Neural cell (in vitro differentiated cells): ENCODE measurements at regions not wholly inside any gene's neighbourhood (a gene's known extent, or its start where the extent isn't known, plus 50 kb on each side); places are given as distances from the start of the nearest gene placed in this dataset.

ENCODE experiments used
- H2AFZ ChIP-seq: fragments of 200-600, 300-800 bp; sonication (generic), shearing (Covaris generic); 2 replicates; pipeline ENCODE4 v1.6.0; 2014; ENCODE audit warnings: low read depth, mild to moderate bottlenecking, antibody characterized with exemption, low read length, moderate library complexity
- H3F3A ChIP-seq: fragments of 200-600 bp; shearing (Covaris generic); 2 replicates; pipeline ENCODE4 v1.6.1; 2016; ENCODE audit warnings: mild to moderate bottlenecking, moderate library complexity, mixed read lengths, antibody characterized with exemption, low read length; ENCODE audit not compliant: insufficient read depth, poor library complexity, severe bottlenecking
- H3K27ac ChIP-seq: fragments of 200-600, 300-800 bp; sonication (generic), shearing (Covaris generic); 2 replicates; pipeline ENCODE4 v1.5.1; 2014; ENCODE audit warnings: mild to moderate bottlenecking, low read length, moderate library complexity
- H3K27me3 ChIP-seq: fragments of 300-800, 200-600 bp; sonication (generic), shearing (Covaris generic); 2 replicates; pipeline ENCODE4 v1.6.0; 2014; ENCODE audit warnings: mild to moderate bottlenecking, low read depth, low read length, moderate library complexity; ENCODE audit not compliant: insufficient read depth
- H3K36me3 ChIP-seq: fragments of 300-800, 200-600 bp; sonication (generic), shearing (Covaris generic); 2 replicates; pipeline ENCODE4 v1.5.1; 2014; ENCODE audit warnings: mild to moderate bottlenecking, antibody characterized with exemption, low read length, moderate library complexity; ENCODE audit not compliant: insufficient read depth
- H3K4me2 ChIP-seq: fragments of 300-800, 200-600 bp; sonication (generic), shearing (Covaris generic); 2 replicates; pipeline ENCODE4 v1.6.0; 2014; ENCODE audit warnings: mild to moderate bottlenecking, low read length
- H3K4me3 ChIP-seq: fragments of 300-800, 200-600 bp; sonication (generic), shearing (Covaris generic); 2 replicates; pipeline ENCODE4 v1.5.1; 2014; ENCODE audit warnings: mild to moderate bottlenecking, low read length, moderate library complexity
- H3K79me2 ChIP-seq: fragments of 200-600 bp; shearing (Covaris generic); replicated peaks from 2 replicates; pipeline ENCODE4 v1.6.0; 2014; ENCODE audit warnings: mild to moderate bottlenecking, low read length, moderate library complexity; ENCODE audit not compliant: insufficient read depth
- H3K9ac ChIP-seq: fragments of 300-800, 200-600 bp; sonication (generic), shearing (Covaris generic); 2 replicates; pipeline ENCODE4 v1.6.1; 2016; ENCODE audit warnings: mild to moderate bottlenecking, low read length, mixed read lengths
- H3K9me2 ChIP-seq: fragments of 200-600 bp; shearing (Covaris generic); 2 replicates; pipeline ENCODE4 v1.6.1; 2016; ENCODE audit warnings: mild to moderate bottlenecking, low read length, mixed read lengths; ENCODE audit not compliant: insufficient read depth
- H3K9me3 ChIP-seq: fragments of 200-600, 300-800 bp; sonication (generic), shearing (Covaris generic); 2 replicates; pipeline ENCODE4 v1.6.1; 2016; ENCODE audit warnings: mild to moderate bottlenecking, mixed run types, low read length, moderate library complexity, mixed read lengths
- H4K20me1 ChIP-seq: fragments of 200-600 bp; shearing (Covaris generic); 2 replicates; pipeline ENCODE4 v1.6.1; 2016; ENCODE audit warnings: mild to moderate bottlenecking, mixed run types; ENCODE audit not compliant: insufficient read depth
- EP300 ChIP-seq: fragments of 450-650 bp; conservative IDR thresholded peaks from 2 replicates; pipeline ENCODE4 v1.6.1; 2014; ENCODE audit warnings: antibody characterized with exemption, mild to moderate bottlenecking, moderate library complexity; ENCODE audit not compliant: poor library complexity, severe bottlenecking
- EZH2 ChIP-seq: fragments of 200-600, 300-800 bp; shearing (Covaris generic), sonication (generic); IDR thresholded peaks from 2 replicates; pipeline ENCODE4 v1.6.1; 2014; ENCODE audit warnings: antibody characterized with exemption, low read length, borderline replicate concordance, mild to moderate bottlenecking; ENCODE audit not compliant: insufficient read depth, poor library complexity, severe bottlenecking
- MXI1 ChIP-seq: fragments of 450-650 bp; conservative IDR thresholded peaks from 2 replicates; pipeline ENCODE4 v1.6.1; 2014; ENCODE audit warnings: antibody characterized with exemption, mild to moderate bottlenecking; ENCODE audit not compliant: poor library complexity, severe bottlenecking
- POLR2AphosphoS5 ChIP-seq: IDR thresholded peaks from 2 replicates; pipeline ENCODE4 v1.6.1; 2012
- RAD21 ChIP-seq: fragments of 450-650 bp; conservative IDR thresholded peaks from 2 replicates; pipeline ENCODE4 v1.6.1; 2014; ENCODE audit warnings: antibody characterized with exemption, mild to moderate bottlenecking, moderate library complexity
- SMC3 ChIP-seq: fragments of 450-650 bp; conservative IDR thresholded peaks from 2 replicates; pipeline ENCODE4 v1.6.1; 2014; ENCODE audit warnings: antibody characterized with exemption, mild to moderate bottlenecking, moderate library complexity; ENCODE audit not compliant: poor library complexity
- TAF1 ChIP-seq: IDR thresholded peaks from 2 replicates; pipeline ENCODE4 v1.6.1; 2012; ENCODE audit warnings: low read depth
- TF ChIP-seq, protein P1 (sequence below): fragments of 450-650 bp; IDR thresholded peaks from 2 replicates; pipeline ENCODE4 v1.5.1; 2014; ENCODE audit warnings: antibody characterized with exemption, mild to moderate bottlenecking, moderate library complexity; ENCODE audit not compliant: poor library complexity, severe bottlenecking
- TF ChIP-seq, protein P2 (sequence below): IDR thresholded peaks from 2 replicates; pipeline ENCODE4 v1.6.1; 2012; ENCODE audit warnings: borderline replicate concordance

DNA sequence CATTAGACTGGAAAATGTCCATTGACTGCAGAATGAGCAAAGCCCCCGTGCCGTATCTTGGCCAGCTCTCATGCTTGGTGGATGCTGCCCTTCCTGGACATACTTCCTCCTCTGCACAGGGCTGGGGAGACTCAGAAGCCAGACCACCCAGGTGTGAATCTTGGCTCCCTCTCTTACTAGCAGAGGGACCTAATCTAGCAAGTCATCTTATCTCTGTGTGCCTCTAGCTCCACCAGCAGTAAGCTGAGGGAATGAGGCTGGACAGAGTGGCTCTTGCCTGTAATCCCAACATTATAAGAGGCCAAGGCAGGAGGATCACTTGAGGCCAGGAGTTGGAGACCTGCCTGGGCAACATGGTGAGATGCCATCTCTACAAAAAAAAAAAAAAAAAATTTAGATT lies 173.8 kb upstream of the GHITM start:
- H3K79me2 ChIP-seq: no peaks in the 10 kb centered on the region
- no peak overlapping the region for H3K4me3 ChIP-seq
- H3K27ac ChIP-seq: no peak overlapping the region
- no peak overlapping the region for H3K9ac ChIP-seq
- no peak overlapping the region for H3K4me2 ChIP-seq
- no peak overlapping the region for H2AFZ ChIP-seq
- H3K36me3 ChIP-seq: no peaks in the 10 kb centered on the region
- H3K9me2 ChIP-seq: no peaks in the 10 kb centered on the region
- no peaks in the 10 kb centered on the region for H3F3A ChIP-seq
- TF ChIP-seq POLR2AphosphoS5 (no peak), EZH2 (no peak)
- no peaks in the 10 kb centered on the region for H3K27me3 ChIP-seq
- H4K20me1 ChIP-seq: no peaks in the 10 kb centered on the region
- H3K9me3 ChIP-seq: no peaks in the 10 kb centered on the region

DNA sequence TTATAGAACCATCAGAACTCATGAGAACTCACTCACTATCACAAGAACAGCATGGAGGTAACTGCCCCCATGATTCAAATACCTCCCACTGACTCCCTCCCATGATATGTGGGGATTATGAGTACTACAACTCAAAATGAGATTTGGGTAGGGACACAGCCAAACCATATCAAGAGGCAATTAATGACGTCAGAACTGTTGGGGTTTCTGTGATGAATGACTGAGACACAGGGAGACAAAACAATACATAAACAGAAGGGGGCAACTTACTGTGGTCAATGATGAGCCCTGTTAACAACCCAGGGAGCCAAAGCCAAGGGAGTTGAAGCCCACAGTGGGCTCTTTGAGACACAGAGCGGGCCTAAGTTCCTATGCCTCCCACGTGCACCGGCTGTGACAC lies 171.3 kb upstream of the GHITM start:
- H3K9me3 ChIP-seq: no peaks in the 10 kb centered on the region
- no peaks in the 10 kb centered on the region for H3F3A ChIP-seq
- TF ChIP-seq, protein P1, sequence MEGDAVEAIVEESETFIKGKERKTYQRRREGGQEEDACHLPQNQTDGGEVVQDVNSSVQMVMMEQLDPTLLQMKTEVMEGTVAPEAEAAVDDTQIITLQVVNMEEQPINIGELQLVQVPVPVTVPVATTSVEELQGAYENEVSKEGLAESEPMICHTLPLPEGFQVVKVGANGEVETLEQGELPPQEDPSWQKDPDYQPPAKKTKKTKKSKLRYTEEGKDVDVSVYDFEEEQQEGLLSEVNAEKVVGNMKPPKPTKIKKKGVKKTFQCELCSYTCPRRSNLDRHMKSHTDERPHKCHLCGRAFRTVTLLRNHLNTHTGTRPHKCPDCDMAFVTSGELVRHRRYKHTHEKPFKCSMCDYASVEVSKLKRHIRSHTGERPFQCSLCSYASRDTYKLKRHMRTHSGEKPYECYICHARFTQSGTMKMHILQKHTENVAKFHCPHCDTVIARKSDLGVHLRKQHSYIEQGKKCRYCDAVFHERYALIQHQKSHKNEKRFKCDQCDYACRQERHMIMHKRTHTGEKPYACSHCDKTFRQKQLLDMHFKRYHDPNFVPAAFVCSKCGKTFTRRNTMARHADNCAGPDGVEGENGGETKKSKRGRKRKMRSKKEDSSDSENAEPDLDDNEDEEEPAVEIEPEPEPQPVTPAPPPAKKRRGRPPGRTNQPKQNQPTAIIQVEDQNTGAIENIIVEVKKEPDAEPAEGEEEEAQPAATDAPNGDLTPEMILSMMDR: no peak
- no peak for TF ChIP-seq EP300
- TF ChIP-seq, protein P2, sequence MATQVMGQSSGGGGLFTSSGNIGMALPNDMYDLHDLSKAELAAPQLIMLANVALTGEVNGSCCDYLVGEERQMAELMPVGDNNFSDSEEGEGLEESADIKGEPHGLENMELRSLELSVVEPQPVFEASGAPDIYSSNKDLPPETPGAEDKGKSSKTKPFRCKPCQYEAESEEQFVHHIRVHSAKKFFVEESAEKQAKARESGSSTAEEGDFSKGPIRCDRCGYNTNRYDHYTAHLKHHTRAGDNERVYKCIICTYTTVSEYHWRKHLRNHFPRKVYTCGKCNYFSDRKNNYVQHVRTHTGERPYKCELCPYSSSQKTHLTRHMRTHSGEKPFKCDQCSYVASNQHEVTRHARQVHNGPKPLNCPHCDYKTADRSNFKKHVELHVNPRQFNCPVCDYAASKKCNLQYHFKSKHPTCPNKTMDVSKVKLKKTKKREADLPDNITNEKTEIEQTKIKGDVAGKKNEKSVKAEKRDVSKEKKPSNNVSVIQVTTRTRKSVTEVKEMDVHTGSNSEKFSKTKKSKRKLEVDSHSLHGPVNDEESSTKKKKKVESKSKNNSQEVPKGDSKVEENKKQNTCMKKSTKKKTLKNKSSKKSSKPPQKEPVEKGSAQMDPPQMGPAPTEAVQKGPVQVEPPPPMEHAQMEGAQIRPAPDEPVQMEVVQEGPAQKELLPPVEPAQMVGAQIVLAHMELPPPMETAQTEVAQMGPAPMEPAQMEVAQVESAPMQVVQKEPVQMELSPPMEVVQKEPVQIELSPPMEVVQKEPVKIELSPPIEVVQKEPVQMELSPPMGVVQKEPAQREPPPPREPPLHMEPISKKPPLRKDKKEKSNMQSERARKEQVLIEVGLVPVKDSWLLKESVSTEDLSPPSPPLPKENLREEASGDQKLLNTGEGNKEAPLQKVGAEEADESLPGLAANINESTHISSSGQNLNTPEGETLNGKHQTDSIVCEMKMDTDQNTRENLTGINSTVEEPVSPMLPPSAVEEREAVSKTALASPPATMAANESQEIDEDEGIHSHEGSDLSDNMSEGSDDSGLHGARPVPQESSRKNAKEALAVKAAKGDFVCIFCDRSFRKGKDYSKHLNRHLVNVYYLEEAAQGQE: no peak
- no peak for TF ChIP-seq EZH2
- no peak for TF ChIP-seq RAD21
- TF ChIP-seq POLR2AphosphoS5: no peak
- no peak for TF ChIP-seq TAF1
- TF ChIP-seq SMC3: no peak
- TF ChIP-seq MXI1: no peak
- H3K4me2 ChIP-seq: no peak overlapping the region
- no peak overlapping the region for H2AFZ ChIP-seq
- H3K9ac ChIP-seq: no peak overlapping the region
- H3K27me3 ChIP-seq: no peaks in the 10 kb centered on the region
- H3K79me2 ChIP-seq: no peaks in the 10 kb centered on the region
- no peak overlapping the region for H3K4me3 ChIP-seq
- no peaks in the 10 kb centered on the region for H3K9me2 ChIP-seq
- H3K27ac ChIP-seq: no peak overlapping the region
- no peaks in the 10 kb centered on the region for H3K36me3 ChIP-seq
- no peaks in the 10 kb centered on the region for H4K20me1 ChIP-seq
